ENCODE measurements at regions not wholly inside any gene's neighbourhood (a gene's known extent, or its start where the extent isn't known, plus 50 kb on each side); places are given as distances from the start of the nearest gene placed in this dataset.

- TF ChIP-seq, protein P1, sequence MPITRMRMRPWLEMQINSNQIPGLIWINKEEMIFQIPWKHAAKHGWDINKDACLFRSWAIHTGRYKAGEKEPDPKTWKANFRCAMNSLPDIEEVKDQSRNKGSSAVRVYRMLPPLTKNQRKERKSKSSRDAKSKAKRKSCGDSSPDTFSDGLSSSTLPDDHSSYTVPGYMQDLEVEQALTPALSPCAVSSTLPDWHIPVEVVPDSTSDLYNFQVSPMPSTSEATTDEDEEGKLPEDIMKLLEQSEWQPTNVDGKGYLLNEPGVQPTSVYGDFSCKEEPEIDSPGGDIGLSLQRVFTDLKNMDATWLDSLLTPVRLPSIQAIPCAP (CRISPR knock-in tag; IDR thresholded peaks at IDR 0.05) = no peak
- TF ChIP-seq NFYB (CRISPR knock-in tag; conservative IDR thresholded peaks at IDR 0.05; ENCODE audit: low read depth) = no peak
These were observed 553.8 kb upstream of the VSTM2A start (continued) for GRCh38 chr7:53988376-53988775.

GRCh38 chr7:53993224-53993623, 549.0 kb upstream of the VSTM2A start:
- POLR2A ChIA-PET = no interaction called here
- no peak overlapping the region for H3K27ac Mint-ChIP-seq
- TF ChIP-seq NFYB (CRISPR knock-in tag; conservative IDR thresholded peaks at IDR 0.05; ENCODE audit: low read depth) (no peak), RELA (CRISPR knock-in tag; IDR thresholded peaks at IDR 0.05; ENCODE audit: borderline replicate concordance) (no peak), FOXP4 (CRISPR knock-in tag; IDR thresholded peaks at IDR 0.05) (no peak), ZNF396 (CRISPR knock-in tag; IDR thresholded peaks at IDR 0.05; ENCODE audit: borderline replicate concordance) (no peak), ZSCAN18 (CRISPR knock-in tag; IDR thresholded peaks at IDR 0.05) (no peak), ZNF232 (CRISPR knock-in tag; IDR thresholded peaks at IDR 0.05) (no peak), TEAD1 (CRISPR knock-in tag; IDR thresholded peaks at IDR 0.05) (no peak), NFE2L1 (CRISPR knock-in tag; IDR thresholded peaks at IDR 0.05) (no peak), ZNF281 (CRISPR knock-in tag; IDR thresholded peaks at IDR 0.05) (no peak), ELF4 (CRISPR knock-in tag; IDR thresholded peaks at IDR 0.05; ENCODE audit: low read depth) (no peak), CREM (CRISPR knock-in tag; IDR thresholded peaks at IDR 0.05) (no peak), CBFB (CRISPR knock-in tag; IDR thresholded peaks at IDR 0.05; ENCODE audit: low read depth) (no peak), JAZF1 (CRISPR knock-in tag; IDR thresholded peaks at IDR 0.05) (no peak)
- TF ChIP-seq, protein P2, sequence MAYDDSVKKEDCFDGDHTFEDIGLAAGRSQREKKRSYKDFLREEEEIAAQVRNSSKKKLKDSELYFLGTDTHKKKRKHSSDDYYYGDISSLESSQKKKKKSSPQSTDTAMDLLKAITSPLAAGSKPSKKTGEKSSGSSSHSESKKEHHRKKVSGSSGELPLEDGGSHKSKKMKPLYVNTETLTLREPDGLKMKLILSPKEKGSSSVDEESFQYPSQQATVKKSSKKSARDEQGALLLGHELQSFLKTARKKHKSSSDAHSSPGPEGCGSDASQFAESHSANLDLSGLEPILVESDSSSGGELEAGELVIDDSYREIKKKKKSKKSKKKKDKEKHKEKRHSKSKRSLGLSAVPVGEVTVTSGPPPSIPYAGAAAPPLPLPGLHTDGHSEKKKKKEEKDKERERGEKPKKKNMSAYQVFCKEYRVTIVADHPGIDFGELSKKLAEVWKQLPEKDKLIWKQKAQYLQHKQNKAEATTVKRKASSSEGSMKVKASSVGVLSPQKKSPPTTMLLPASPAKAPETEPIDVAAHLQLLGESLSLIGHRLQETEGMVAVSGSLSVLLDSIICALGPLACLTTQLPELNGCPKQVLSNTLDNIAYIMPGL (CRISPR knock-in tag; IDR thresholded peaks at IDR 0.05) = no peak
- CTCF ChIA-PET = no interaction called here
- H3K36me3 Mint-ChIP-seq = no peaks in the 10 kb centered on the region
- H3K9me3 Mint-ChIP-seq = no peaks in the 10 kb centered on the region
- DNase-seq (ENCODE audit: low spot score) (no peak), ATAC-seq (no peak)
- H3K4me1 Mint-ChIP-seq = peaks cover 10% of the 10 kb centered on the region
- H3K27me3 Mint-ChIP-seq (ENCODE audit: low read depth) = no peaks in the 10 kb centered on the region
- H3K4me3 Mint-ChIP-seq = no peak overlapping the region

GRCh38 chr7:53996876-53997275, 545.3 kb upstream of the VSTM2A start:
- DNase-seq (ENCODE audit: low spot score) = no peak
- Mint-ChIP-seq H3K27ac (no peak overlapping the region; the same call in 1 of the 2 replicates), H3K4me3 (no peak overlapping the region), H3K27me3 (ENCODE audit: low read depth) (no peaks in the 10 kb centered on the region), H3K4me1 (peaks cover 15% of the 10 kb centered on the region), H3K36me3 (no peaks in the 10 kb centered on the region), H3K9me3 (no peaks in the 10 kb centered on the region)
- ChIA-PET CTCF (no interaction called here), POLR2A (no interaction called here)
- TF ChIP-seq, protein P3, sequence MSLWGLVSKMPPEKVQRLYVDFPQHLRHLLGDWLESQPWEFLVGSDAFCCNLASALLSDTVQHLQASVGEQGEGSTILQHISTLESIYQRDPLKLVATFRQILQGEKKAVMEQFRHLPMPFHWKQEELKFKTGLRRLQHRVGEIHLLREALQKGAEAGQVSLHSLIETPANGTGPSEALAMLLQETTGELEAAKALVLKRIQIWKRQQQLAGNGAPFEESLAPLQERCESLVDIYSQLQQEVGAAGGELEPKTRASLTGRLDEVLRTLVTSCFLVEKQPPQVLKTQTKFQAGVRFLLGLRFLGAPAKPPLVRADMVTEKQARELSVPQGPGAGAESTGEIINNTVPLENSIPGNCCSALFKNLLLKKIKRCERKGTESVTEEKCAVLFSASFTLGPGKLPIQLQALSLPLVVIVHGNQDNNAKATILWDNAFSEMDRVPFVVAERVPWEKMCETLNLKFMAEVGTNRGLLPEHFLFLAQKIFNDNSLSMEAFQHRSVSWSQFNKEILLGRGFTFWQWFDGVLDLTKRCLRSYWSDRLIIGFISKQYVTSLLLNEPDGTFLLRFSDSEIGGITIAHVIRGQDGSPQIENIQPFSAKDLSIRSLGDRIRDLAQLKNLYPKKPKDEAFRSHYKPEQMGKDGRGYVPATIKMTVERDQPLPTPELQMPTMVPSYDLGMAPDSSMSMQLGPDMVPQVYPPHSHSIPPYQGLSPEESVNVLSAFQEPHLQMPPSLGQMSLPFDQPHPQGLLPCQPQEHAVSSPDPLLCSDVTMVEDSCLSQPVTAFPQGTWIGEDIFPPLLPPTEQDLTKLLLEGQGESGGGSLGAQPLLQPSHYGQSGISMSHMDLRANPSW (CRISPR knock-in tag; conservative IDR thresholded peaks at IDR 0.05; ENCODE audit: low read depth) = no peak
- no peak for TF ChIP-seq NR1H2 (CRISPR knock-in tag; IDR thresholded peaks at IDR 0.05)
- TF ChIP-seq FOXJ3 (CRISPR knock-in tag; IDR thresholded peaks at IDR 0.05; ENCODE audit: borderline replicate concordance) = no peak
- no peak for TF ChIP-seq CBFB (CRISPR knock-in tag; IDR thresholded peaks at IDR 0.05; ENCODE audit: low read depth)
- ATAC-seq = no peak

Data from WTC11 (cell line).